OCI-LY7 (cell line): ENCODE measurements at regions not wholly inside any gene's neighbourhood (a gene's known extent, or its start where the extent isn't known, plus 50 kb on each side); places are given as distances from the start of the nearest gene placed in this dataset. TPM values are rescaled to one million over a fixed set of nuclear protein-coding genes. Genes with fewer than 3 reads are reported as not detected.
"Not testable (repeated sequence)": the region's sequence is repeated elsewhere in the genome, so short reads cannot be mapped to it uniquely, and the experiment has no call there.

ENCODE experiments used
- BruUV-seq: library from RNA; stranded (reverse); fragments of 400-500 nt; replicated peaks from 2 replicates; lab custom pipeline; 2021; lab: Mats Ljungman, UMichigan
- CTCF ChIA-PET: fragments of 300-600 bp; sonication (Branson Sonifier 250); formaldehyde crosslinking; loops from one replicate; lab custom pipeline; 2022; ENCODE audit warnings: antibody characterized with exemption; ENCODE audit not compliant: unreplicated experiment; lab: Charles Lee
- POLR2A ChIA-PET: fragments of 300-600 bp; sonication (Branson Sonifier 250); formaldehyde crosslinking; loops from one replicate; lab custom pipeline; 2022; ENCODE audit warnings: antibody characterized with exemption; lab: Charles Lee
- DNase-seq: peaks from one replicate; pipeline ENCODE4 v3.0.0-alpha.2; 2015; ENCODE audit warnings: low spot score
- H2AFZ ChIP-seq: fragments of 200-600 bp; sonication (generic), shearing (Covaris generic); 2 replicates; pipeline ENCODE4 v1.6.1; 2014; ENCODE audit warnings: mild to moderate bottlenecking, antibody characterized with exemption, low read length, moderate library complexity
- H3K27ac ChIP-seq: fragments of 200-600 bp; sonication (generic); 2 replicates; pipeline ENCODE4 v1.5.1; 2014; ENCODE audit warnings: mixed run types, low read depth, mild to moderate bottlenecking, moderate library complexity, low read length, inconsistent platforms; ENCODE audit not compliant: poor library complexity, severe bottlenecking
- H3K36me3 ChIP-seq: fragments of 200-600 bp; sonication (generic); 2 replicates; pipeline ENCODE4 v1.6.1; 2014; ENCODE audit warnings: mild to moderate bottlenecking, antibody characterized with exemption, low read length, moderate library complexity, mixed read lengths; ENCODE audit not compliant: insufficient read depth
- H3K4me1 ChIP-seq: fragments of 200-600 bp; sonication (generic); 2 replicates; pipeline ENCODE4 v1.5.1; 2014; ENCODE audit warnings: mild to moderate bottlenecking, low read length; ENCODE audit not compliant: insufficient read depth, poor library complexity, severe bottlenecking
- H3K4me2 ChIP-seq: fragments of 200-600 bp; sonication (generic); 2 replicates; pipeline ENCODE4 v1.6.1; 2014; ENCODE audit warnings: mild to moderate bottlenecking, low read length
- H3K4me3 ChIP-seq: fragments of 200-600 bp; sonication (generic); 2 replicates; pipeline ENCODE4 v1.5.1; 2014; ENCODE audit warnings: mild to moderate bottlenecking, low read depth, low read length; ENCODE audit not compliant: poor library complexity, severe bottlenecking
- H3K79me2 ChIP-seq: fragments of 200-600 bp; sonication (generic); 2 replicates; pipeline ENCODE4 v1.6.1; 2016; ENCODE audit warnings: low read depth, mild to moderate bottlenecking, low read length, moderate library complexity, mixed read lengths; ENCODE audit not compliant: insufficient read depth
- H3K9me2 ChIP-seq: fragments of 200-600 bp; sonication (generic); 2 replicates; pipeline ENCODE4 v1.6.1; 2016; ENCODE audit warnings: mild to moderate bottlenecking, low read length, mixed read lengths; ENCODE audit not compliant: insufficient read depth
- H3K9me3 ChIP-seq: fragments of 200-600 bp; sonication (generic); 2 replicates; pipeline ENCODE4 v1.6.1; 2014; ENCODE audit warnings: mild to moderate bottlenecking, mixed run types, low read length, mixed read lengths
- H4K20me1 ChIP-seq: fragments of 200-600 bp; sonication (generic); 2 replicates; pipeline ENCODE4 v1.6.1; 2014; ENCODE audit warnings: mild to moderate bottlenecking, antibody characterized with exemption, low read length, moderate library complexity, mixed read lengths; ENCODE audit not compliant: insufficient read depth
- EZH2phosphoT487 ChIP-seq: fragments of 200-600 bp; sonication (generic); IDR thresholded peaks from 2 replicates; pipeline ENCODE4 v1.6.1; 2018; ENCODE audit warnings: low read depth, borderline replicate concordance, mild to moderate bottlenecking, mixed run types, antibody characterized with exemption, low read length, moderate library complexity, mixed read lengths
- intact Hi-C: fragments of 100-400 bp; cut with micrococcal nuclease; formaldehyde crosslinking; loops from one replicate; pipeline ENCODE4 v1.10.0; 2022; ENCODE audit not compliant: unreplicated experiment
- small RNA-seq: library from RNA; depleted of rRNA; stranded (forward); fragments of <200 nt; gene quantifications from one replicate; pipeline ENCODE3, GENCODE V24; 2014
- TF ChIP-seq, protein P1 (sequence below): fragments of 200-600 bp; sonication (generic); conservative IDR thresholded peaks from 2 replicates; pipeline ENCODE4 v1.5.1; 2014; ENCODE audit warnings: mild to moderate bottlenecking, antibody characterized with exemption, low read length, moderate library complexity, mixed read lengths

DNA sequence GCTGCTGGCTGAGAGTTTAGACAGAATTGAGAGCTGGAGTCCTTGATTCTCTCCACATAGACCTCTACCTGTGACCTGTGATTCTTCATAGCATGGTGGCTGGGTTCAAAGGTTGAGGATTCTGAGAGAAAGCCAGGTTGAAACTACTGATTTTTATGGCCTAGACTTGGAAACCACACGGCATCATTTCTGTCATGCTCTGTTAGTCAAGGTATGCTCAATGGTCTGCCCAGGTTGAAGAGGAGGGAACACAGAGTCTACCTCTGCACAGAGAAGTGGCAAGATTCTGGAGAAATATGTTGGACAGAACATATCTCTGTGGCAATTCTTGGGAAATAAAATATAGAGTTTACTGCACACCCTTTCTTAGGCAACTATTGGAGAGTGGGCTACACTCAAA is 57.2 kb upstream of the CXorf66 start:
- no peaks in the 10 kb centered on the region for H3K4me1 ChIP-seq
- no TSS peak for BruUV-seq
- H3K4me3 ChIP-seq: no peak overlapping the region
- H3K9me3 ChIP-seq: no peaks in the 10 kb centered on the region
- no peak for TF ChIP-seq EZH2phosphoT487
- TF ChIP-seq, protein P1, sequence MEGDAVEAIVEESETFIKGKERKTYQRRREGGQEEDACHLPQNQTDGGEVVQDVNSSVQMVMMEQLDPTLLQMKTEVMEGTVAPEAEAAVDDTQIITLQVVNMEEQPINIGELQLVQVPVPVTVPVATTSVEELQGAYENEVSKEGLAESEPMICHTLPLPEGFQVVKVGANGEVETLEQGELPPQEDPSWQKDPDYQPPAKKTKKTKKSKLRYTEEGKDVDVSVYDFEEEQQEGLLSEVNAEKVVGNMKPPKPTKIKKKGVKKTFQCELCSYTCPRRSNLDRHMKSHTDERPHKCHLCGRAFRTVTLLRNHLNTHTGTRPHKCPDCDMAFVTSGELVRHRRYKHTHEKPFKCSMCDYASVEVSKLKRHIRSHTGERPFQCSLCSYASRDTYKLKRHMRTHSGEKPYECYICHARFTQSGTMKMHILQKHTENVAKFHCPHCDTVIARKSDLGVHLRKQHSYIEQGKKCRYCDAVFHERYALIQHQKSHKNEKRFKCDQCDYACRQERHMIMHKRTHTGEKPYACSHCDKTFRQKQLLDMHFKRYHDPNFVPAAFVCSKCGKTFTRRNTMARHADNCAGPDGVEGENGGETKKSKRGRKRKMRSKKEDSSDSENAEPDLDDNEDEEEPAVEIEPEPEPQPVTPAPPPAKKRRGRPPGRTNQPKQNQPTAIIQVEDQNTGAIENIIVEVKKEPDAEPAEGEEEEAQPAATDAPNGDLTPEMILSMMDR: no peak
- no peak overlapping the region for H2AFZ ChIP-seq
- H4K20me1 ChIP-seq: no peaks in the 10 kb centered on the region
- CTCF ChIA-PET: no interaction called here
- H3K4me2 ChIP-seq: no peak overlapping the region
- H3K9me2 ChIP-seq: no peaks in the 10 kb centered on the region
- POLR2A ChIA-PET: no interaction called here
- H3K27ac ChIP-seq: no peak overlapping the region
- intact Hi-C loops: no loop called here
- H3K36me3 ChIP-seq: no peaks in the 10 kb centered on the region
- no peak for DNase-seq
- no peaks in the 10 kb centered on the region for H3K79me2 ChIP-seq

DNA sequence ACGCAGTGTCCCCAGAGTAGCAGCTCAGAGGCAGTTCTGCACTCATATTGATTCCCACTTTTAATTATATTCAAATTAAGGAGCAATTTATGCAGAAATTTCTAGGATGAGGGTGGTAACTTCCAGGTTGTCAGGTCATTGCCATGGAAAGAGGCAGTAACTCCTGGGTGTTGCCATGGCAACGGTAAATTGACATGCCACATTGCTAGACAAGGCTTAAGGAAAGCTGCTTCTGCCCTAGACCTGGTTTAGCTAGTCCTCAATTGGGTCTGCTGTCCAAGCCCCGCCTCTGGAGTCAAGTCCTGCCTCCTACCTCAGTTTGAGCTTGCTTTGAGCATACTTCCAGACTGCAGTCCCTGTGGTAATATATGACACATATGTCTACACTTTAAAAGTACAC is 53.8 kb upstream of the CXorf66 start:
- H3K79me2 ChIP-seq, H3K4me2 ChIP-seq, H3K36me3 ChIP-seq, CTCF ChIA-PET, intact Hi-C loops, H2AFZ ChIP-seq, H3K27ac ChIP-seq, H4K20me1 ChIP-seq, H3K4me1 ChIP-seq, POLR2A ChIA-PET, H3K9me3 ChIP-seq, DNase-seq, H3K4me3 ChIP-seq, BruUV-seq, H3K9me2 ChIP-seq: not testable (repeated sequence)

Small RNA genes lying in the stretch of these regions (small RNA-seq; reads per million reads assigned to genes)
- not detected for gene RN7SL727P
